OCI-M2 (cell line): ENCODE measurements at regions not wholly inside any gene's neighbourhood (a gene's known extent, or its start where the extent isn't known, plus 50 kb on each side); places are given as distances from the start of the nearest gene placed in this dataset.
"Not testable (repeated sequence)": the region's sequence is repeated elsewhere in the genome, so short reads cannot be mapped to it uniquely, and the experiment has no call there.

ENCODE experiments used
- DNase-seq: peaks from one replicate; lab custom pipeline; 2025; ENCODE audit not compliant: unreplicated experiment; lab: John Stamatoyannopoulos, UW

DNA sequence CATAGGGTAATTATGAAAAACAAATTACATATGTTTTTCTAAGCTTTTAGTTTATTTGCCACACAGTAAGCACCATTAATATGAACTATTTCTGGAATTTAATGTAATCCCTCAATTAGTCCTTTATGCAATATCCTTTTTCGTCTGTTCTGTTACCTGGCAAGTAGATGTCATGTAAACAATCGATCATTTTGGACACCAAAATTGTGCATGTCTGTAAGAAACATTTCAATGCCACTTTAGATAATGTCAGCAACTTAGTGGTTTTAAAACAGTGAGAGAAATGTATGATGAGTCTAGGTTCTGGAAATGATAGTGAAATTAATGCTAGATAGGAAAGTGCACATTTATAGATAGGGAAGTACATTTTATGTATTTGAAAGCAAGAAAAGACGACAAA, 986.6 kb downstream of the ZPLD1 start:
- no peak for DNase-seq

- no peak for DNase-seq
Observed at GRCh38 chr3:103437883-103438282, 1003.1 kb downstream of the ZPLD1 start.

DNA sequence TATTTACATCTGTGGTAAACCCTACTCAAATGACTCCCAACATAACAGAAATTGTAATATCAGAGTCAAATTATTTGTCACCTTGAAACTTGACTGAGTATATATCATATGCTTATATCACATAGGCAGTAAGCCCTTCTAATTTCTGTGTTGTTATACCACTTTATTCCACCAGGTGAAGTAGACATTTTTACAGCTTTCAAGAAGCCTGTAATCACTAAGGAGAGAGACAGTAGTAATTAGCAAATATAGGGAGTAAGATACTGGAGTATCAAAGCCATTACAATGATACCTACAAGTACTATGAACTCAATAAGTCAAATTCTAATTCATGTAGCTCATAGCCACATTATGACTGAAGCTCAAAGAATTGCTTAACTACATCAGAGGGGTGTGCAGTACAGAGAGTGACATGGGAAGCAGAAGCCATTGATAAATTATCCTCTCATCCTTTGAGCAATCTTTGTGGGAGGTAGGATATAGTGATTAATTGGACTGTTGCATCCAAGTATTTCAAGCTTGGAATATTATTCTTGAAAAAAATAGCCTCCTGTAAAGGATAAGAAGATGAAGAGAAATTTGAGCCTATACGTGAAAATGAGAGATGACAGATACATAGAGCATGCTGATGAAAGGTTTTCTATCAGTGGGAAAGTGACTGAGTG, 1005.9 kb downstream of the ZPLD1 start:
- no peak for DNase-seq

GRCh38 chr3:103446953-103447629, 1012.3 kb downstream of the ZPLD1 start:
- DNase-seq, result no peak

DNA sequence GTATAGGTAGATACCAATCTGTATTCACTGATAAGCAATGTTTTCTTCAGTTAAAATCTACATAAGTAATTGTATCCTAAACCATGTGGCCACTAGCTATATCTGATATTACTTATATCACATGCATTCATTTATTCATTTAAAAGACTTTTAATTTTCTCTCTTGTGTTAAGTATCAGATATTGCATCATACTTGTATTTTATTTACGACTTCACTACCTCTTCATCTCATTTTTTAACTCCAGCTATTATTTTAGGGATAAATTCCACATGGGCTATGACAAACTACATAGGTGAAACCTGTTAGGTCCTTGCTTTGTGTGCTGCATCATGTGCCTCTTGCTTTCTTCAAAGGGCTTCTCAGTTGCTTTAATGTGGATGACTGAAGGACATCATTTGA, 1018.3 kb downstream of the ZPLD1 start:
- no peak for DNase-seq

GRCh38 chr3:103459815-103460214, 1025.0 kb downstream of the ZPLD1 start:
- DNase-seq, result no peak

GRCh38 chr3:103470498-103470897, 1035.7 kb downstream of the ZPLD1 start:
- no peak for DNase-seq

GRCh38 chr3:103494011-103494410, 1059.2 kb downstream of the ZPLD1 start:
- DNase-seq, result no peak

- DNase-seq, result no peak
Observed at GRCh38 chr3:103494512-103494911, 1059.7 kb downstream of the ZPLD1 start.

- no peak for DNase-seq
Observed at GRCh38 chr3:103495186-103495585, 1060.4 kb downstream of the ZPLD1 start.

DNA sequence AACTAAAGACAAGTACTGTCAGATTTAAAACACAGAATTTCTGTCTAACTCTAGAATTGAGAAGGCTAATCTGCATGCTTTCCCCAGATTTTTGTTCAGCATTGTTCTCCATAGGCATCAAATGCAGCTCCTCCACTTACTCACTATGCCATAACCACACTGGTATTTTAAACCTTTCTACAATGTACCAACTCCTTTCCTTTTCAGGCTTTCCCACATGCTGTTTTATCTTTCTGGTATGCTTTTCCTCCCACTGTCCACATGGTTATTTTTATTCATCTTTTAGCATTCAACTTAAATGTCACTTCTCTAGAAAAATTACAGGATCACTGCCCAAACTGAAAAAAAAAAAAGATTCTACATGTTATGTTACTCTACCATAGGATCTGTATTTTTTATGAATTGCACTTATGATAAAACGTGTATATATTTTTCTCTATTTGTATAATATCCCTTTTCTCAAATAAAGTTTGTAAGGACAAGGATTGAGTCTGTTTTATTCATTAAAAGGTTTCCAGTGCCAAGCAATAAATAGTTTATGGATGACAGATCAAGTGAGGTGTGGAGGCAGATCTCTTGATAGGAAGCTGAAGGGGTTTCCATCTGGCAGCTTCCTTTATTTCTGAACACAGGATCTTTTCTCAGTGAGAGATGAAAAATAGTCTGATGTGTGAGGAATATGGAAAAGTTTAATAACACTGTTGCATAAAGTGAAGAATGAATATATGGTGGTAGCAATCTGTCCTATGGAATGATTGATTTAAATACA, 1064.5 kb downstream of the ZPLD1 start:
- DNase-seq, result no peak

DNA sequence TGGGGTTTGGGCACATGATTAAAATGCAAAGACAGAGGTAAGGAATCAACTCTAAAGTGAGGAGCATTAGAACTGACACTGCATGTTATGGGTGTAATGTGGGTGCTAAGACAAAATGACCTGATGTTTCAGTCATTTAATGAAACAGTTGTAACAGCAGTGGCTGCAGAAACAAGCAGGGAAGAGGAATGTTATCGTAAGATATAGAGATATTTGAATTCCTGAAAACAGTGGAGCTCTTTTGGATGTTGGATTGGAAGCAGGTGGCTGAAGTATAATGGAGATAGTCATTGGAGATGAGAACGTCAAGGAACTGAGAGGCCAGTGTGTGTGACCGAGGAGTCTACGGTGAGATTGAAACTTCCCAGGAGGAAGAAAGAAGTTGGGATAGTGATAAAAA, 1065.2 kb downstream of the ZPLD1 start:
- DNase-seq, result no peak

GRCh38 chr3:103510760-103511159, 1075.9 kb downstream of the ZPLD1 start:
- no peak for DNase-seq

DNA sequence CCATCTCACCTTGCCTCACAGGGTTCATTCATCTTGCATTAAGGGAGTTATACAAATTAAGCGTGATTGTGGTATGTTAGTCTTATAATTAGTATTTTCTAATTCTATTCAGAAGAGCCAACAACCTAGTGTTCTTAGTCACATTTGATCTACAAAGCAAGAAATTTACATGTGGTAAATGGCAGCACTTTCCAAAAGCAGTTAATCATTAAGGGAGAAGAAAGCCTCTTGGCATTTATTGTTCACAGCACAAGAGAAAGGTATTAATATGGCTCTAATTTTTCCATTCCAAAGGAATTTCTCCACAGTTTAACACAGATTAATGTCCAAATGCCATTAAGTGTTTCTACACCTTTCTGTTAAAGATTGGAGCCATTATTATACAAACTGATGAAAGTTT, 1077.1 kb downstream of the ZPLD1 start:
- no peak for DNase-seq

DNA sequence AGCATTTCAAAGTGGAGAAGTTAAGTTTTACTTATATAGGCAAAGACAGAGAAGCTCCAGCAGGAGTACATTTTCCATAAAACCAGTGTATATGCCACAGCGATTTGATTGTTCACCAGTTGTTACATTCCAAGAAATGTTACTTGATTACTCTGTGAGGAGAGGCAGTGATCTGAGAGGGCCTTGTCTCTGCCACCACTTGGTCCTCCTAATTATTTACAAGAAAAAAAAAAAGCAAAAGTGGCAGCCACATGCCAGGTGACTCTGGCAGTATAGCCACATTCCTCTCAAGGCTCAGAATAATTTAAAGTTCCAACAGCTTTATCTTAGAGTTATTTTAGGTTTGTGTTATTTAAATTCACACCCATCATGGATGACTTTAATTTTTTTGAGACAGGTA, 1077.8 kb downstream of the ZPLD1 start:
- DNase-seq, result no peak

GRCh38 chr3:103513003-103513402, 1078.2 kb downstream of the ZPLD1 start:
- DNase-seq, result no peak

DNA sequence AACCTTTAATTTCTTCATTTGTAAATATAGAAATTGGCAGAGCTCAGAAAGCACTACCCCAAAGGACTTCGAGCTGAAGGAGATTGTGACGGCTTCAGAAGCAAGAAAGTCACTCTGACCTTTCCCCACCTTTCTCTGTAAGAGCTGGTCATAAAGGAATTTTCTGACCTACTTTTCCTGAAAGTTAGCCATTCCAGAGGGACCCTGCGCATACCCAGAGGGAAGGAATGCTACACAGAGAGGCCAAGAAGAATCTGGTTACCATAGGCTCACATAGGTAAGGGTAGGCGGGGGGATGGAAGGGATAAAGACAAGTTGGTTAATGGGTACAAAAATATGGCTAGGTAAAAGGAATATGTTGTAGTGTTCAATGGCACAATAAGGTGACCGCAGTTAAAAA, 1080.3 kb downstream of the ZPLD1 start:
- no peak for DNase-seq

- DNase-seq, result no peak
Observed at GRCh38 chr3:103516950-103517349, 1082.1 kb downstream of the ZPLD1 start.

DNA sequence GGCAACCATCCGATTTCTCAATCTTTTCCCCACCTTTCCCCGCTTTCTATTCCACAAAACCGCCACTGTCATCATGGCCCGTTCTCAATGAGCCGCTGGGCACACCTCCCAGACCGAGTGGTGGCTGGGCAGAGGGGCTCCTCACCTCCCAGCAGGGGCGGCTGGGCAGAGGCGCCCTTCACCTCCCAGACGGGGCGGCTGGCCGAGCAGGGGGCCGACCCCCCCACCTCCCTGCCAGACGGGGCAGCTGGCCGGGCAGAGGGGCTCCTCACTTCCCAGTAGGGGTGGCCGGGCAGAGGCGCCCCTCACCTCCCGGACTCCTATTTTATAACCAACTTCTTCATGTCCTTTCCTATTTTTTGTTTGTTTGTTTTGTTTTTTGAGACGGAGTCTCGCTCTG, 1096.5 kb downstream of the ZPLD1 start:
- not testable (repeated sequence) for DNase-seq

DNA sequence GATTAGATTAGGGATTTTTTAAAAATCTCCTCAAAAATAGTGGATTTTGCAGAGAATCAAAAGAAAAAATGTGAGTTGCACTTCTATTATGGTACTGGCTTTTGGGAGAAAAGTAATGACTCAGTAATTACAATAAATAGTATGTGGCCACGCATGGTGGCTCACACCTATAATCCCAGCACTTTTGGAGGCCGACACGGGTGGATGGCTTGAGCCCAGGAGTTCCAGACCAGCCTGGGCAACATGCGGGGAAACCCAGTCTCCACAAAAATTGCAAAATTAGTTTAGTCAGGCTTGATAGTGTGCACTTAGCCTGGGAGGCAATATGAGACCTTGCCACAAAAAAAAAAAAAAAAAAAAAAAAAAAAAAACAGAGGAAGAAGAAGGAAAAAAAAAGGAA, 1098.2 kb downstream of the ZPLD1 start:
- no peak for DNase-seq

GRCh38 chr3:103554451-103554850, 1119.6 kb downstream of the ZPLD1 start:
- DNase-seq, result no peak

DNA sequence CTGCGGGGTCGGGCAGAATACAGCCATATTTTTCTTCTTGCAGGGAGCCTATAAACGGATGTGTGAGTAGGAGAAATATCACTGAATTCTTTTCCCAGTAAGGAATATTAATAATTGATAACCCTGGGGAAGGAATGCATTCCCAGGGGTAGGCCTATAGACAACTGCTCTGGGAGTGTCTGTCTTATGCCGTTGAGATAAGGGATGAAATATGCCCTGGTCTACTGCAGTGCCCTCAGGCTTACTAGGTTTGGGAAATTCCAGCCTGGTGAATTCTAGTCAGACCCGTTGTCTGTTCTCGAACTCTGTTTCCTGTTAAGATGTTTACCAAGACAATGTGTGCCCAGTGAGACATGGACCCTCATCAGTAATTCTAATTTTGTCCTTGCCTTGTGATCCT, 1129.3 kb downstream of the ZPLD1 start:
- not testable (repeated sequence) for DNase-seq
